ENCODE measurements at regions not wholly inside any gene's neighbourhood (a gene's known extent, or its start where the extent isn't known, plus 50 kb on each side); places are given as distances from the start of the nearest gene placed in this dataset.
"Not testable (repeated sequence)": the region's sequence is repeated elsewhere in the genome, so short reads cannot be mapped to it uniquely, and the experiment has no call there.

DNA sequence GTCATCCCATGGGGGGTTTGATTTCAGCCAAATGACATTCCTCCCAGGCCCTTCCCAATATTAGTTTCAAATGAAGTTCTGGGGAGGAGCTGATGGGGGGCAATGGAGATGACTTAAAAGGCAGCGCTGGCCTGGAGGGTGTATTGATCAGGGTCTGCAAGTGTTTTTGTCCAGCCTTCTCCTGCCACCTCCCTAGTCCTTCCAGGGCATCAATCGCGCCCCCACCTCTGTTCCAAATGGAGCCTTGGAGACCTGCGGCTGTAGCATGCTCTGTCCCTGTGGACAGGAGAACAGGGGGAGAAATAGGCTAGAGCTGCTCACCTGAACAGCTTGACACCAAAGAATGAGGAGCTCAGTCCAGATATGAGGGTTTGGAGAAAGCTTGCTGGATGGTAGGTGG, 386.8 kb upstream of the PODXL start:
- Histone ChIP-seq H4K20me1 (ENCODE audit: insufficient read depth, low read length) (no peaks in the 10 kb centered on the region), H3K79me2 (ENCODE audit: insufficient read depth, low read length) (no peaks in the 10 kb centered on the region), H3K27me3 (ENCODE audit: insufficient read depth, low read length) (peaks cover 37% of the 10 kb centered on the region), H3K4me2 (ENCODE audit: insufficient read depth, low read length) (no peak overlapping the region), H3K36me3 (ENCODE audit: insufficient read depth, low read length) (no peaks in the 10 kb centered on the region), H3K9me3 (ENCODE audit: low read depth, low read length) (no peaks in the 10 kb centered on the region), H3K27ac (ENCODE audit: low read depth, low read length) (no peak overlapping the region), H3K4me3 (ENCODE audit: insufficient read depth, low read length) (no peak overlapping the region), H2AFZ (ENCODE audit: low read length) (no peak overlapping the region), H3K4me1 (ENCODE audit: insufficient read depth, low read length) (no peaks in the 10 kb centered on the region)
- DNase-seq (ENCODE audit: insufficient read length, low spot score, missing footprints) = no peak
- TF ChIP-seq, protein P1, sequence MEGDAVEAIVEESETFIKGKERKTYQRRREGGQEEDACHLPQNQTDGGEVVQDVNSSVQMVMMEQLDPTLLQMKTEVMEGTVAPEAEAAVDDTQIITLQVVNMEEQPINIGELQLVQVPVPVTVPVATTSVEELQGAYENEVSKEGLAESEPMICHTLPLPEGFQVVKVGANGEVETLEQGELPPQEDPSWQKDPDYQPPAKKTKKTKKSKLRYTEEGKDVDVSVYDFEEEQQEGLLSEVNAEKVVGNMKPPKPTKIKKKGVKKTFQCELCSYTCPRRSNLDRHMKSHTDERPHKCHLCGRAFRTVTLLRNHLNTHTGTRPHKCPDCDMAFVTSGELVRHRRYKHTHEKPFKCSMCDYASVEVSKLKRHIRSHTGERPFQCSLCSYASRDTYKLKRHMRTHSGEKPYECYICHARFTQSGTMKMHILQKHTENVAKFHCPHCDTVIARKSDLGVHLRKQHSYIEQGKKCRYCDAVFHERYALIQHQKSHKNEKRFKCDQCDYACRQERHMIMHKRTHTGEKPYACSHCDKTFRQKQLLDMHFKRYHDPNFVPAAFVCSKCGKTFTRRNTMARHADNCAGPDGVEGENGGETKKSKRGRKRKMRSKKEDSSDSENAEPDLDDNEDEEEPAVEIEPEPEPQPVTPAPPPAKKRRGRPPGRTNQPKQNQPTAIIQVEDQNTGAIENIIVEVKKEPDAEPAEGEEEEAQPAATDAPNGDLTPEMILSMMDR (IDR thresholded peaks at IDR 0.05; ENCODE audit: extremely low read depth, low read depth, low read length) = no peak

DNA sequence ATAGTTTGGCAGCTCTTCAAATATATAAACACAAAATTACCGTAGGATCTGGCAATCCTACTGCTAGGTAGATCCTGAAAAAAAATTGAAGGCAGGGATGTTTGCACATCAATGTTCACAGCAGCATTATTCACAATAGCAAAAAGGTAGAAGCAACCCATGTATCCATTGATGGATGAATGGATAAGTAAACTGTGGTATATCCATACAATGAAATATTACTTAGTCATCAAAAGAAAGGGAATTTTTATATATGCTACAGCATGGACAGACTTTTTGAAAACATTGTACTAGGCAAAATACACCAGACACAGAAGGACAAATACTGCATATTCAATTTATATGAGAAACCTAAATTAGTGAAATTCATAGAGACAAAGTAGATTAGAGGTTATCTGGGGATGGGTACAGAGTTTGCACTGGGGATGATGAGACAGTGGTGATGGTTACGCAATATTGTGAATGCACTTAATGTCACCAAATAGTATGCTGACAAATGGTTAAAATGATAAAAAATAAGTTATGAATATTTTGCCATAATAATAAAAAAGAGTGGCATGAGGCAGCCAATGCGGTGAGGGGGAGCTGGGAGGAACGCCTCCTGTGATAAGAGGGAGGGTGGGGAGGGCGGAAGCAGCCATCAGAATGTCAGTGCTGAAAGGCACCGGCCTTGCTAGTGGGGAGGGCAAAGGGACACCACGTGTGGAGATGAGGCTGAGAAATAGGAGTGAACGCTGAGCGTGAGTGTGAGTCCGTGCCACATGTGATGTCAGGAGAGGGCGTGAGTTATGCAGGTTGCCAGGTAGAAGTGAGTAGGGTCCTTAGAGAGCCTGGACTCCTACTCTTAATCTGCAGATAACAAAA, 386.1 kb upstream of the PODXL start:
- Histone ChIP-seq H3K27me3 (ENCODE audit: insufficient read depth, low read length) (peaks cover 37% of the 10 kb centered on the region), H3K4me3 (ENCODE audit: insufficient read depth, low read length) (no peak overlapping the region), H4K20me1 (ENCODE audit: insufficient read depth, low read length) (no peaks in the 10 kb centered on the region), H3K36me3 (ENCODE audit: insufficient read depth, low read length) (no peaks in the 10 kb centered on the region), H3K79me2 (ENCODE audit: insufficient read depth, low read length) (no peaks in the 10 kb centered on the region), H3K4me2 (ENCODE audit: insufficient read depth, low read length) (no peak overlapping the region), H3K4me1 (ENCODE audit: insufficient read depth, low read length) (no peaks in the 10 kb centered on the region), H3K9me3 (ENCODE audit: low read depth, low read length) (no peaks in the 10 kb centered on the region), H3K27ac (ENCODE audit: low read depth, low read length) (no peak overlapping the region), H2AFZ (ENCODE audit: low read length) (no peak overlapping the region)
- TF ChIP-seq, protein P1 (IDR thresholded peaks at IDR 0.05; ENCODE audit: extremely low read depth, low read depth, low read length) = no peak
- DNase-seq (ENCODE audit: insufficient read length, low spot score, missing footprints) = no peak

- Histone ChIP-seq H3K27ac (ENCODE audit: low read depth, low read length) (no peak overlapping the region), H3K4me2 (ENCODE audit: insufficient read depth, low read length) (no peak overlapping the region), H2AFZ (ENCODE audit: low read length) (no peak overlapping the region), H3K79me2 (ENCODE audit: insufficient read depth, low read length) (no peaks in the 10 kb centered on the region), H3K9me3 (ENCODE audit: low read depth, low read length) (no peaks in the 10 kb centered on the region), H3K4me1 (ENCODE audit: insufficient read depth, low read length) (no peaks in the 10 kb centered on the region), H4K20me1 (ENCODE audit: insufficient read depth, low read length) (no peaks in the 10 kb centered on the region), H3K36me3 (ENCODE audit: insufficient read depth, low read length) (no peaks in the 10 kb centered on the region), H3K27me3 (ENCODE audit: insufficient read depth, low read length) (peaks cover 33% of the 10 kb centered on the region), H3K4me3 (ENCODE audit: insufficient read depth, low read length) (no peak overlapping the region)
- TF ChIP-seq, protein P1 (IDR thresholded peaks at IDR 0.05; ENCODE audit: extremely low read depth, low read depth, low read length) = no peak
- DNase-seq (ENCODE audit: insufficient read length, low spot score, missing footprints) = no peak
Observed at GRCh38 chr7:131941291-131941690, 384.9 kb upstream of the PODXL start.

DNA sequence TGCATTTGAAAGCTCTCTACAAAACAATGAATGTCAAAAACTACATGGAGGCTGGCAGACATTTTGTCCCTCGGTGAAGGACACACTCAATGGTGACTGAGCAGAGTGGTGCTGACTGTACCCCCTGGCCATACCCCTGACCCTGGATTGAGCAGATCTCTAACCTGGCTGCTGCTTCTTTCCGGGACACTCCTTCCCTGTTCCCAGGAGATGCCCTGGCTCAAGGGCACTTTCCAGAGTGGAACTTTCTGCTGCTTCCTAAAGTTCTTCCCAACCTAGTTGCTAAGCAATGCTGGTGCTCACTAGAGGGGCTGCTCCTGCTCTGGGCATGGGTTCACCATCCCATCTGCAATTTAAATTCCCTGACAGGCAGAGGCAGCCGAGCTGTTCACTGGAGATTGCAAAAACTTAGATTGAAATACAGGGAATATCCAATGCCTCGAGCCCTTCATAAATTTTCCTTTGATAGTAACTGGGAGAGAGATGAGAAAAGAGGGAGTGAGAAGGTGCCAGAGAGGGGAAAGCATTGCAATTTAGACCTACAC, 384.3 kb upstream of the PODXL start:
- no peak overlapping the region for H3K4me2 ChIP-seq (ENCODE audit: insufficient read depth, low read length)

GRCh38 chr7:131938788-131939187, 382.4 kb upstream of the PODXL start:
- H3K27me3 ChIP-seq (ENCODE audit: insufficient read depth, low read length) = peaks cover 18% of the 10 kb centered on the region
- H4K20me1 ChIP-seq (ENCODE audit: insufficient read depth, low read length); H3K4me1 ChIP-seq (ENCODE audit: insufficient read depth, low read length); DNase-seq (ENCODE audit: insufficient read length, low spot score, missing footprints); H3K4me2 ChIP-seq (ENCODE audit: insufficient read depth, low read length); H3K4me3 ChIP-seq (ENCODE audit: insufficient read depth, low read length); H2AFZ ChIP-seq (ENCODE audit: low read length); H3K27ac ChIP-seq (ENCODE audit: low read depth, low read length); H3K79me2 ChIP-seq (ENCODE audit: insufficient read depth, low read length); H3K36me3 ChIP-seq (ENCODE audit: insufficient read depth, low read length); H3K9me3 ChIP-seq (ENCODE audit: low read depth, low read length): not testable (repeated sequence)

More for the DNA sequence above, 384.3 kb upstream of the PODXL start:
- Histone ChIP-seq H3K27me3 (ENCODE audit: insufficient read depth, low read length) (peaks cover 27% of the 10 kb centered on the region), H3K79me2 (ENCODE audit: insufficient read depth, low read length) (no peaks in the 10 kb centered on the region), H3K4me1 (ENCODE audit: insufficient read depth, low read length) (no peaks in the 10 kb centered on the region), H2AFZ (ENCODE audit: low read length) (no peak overlapping the region), H3K27ac (ENCODE audit: low read depth, low read length) (no peak overlapping the region), H3K4me3 (ENCODE audit: insufficient read depth, low read length) (no peak overlapping the region), H4K20me1 (ENCODE audit: insufficient read depth, low read length) (no peaks in the 10 kb centered on the region), H3K36me3 (ENCODE audit: insufficient read depth, low read length) (no peaks in the 10 kb centered on the region), H3K9me3 (ENCODE audit: low read depth, low read length) (no peaks in the 10 kb centered on the region)
- TF ChIP-seq, protein P1 (IDR thresholded peaks at IDR 0.05; ENCODE audit: extremely low read depth, low read depth, low read length) = no peak
- no peak for DNase-seq (ENCODE audit: insufficient read length, low spot score, missing footprints)

All from osteoblast (primary cell).